ENCODE measurements at regions not wholly inside any gene's neighbourhood (a gene's known extent, or its start where the extent isn't known, plus 50 kb on each side); places are given as distances from the start of the nearest gene placed in this dataset.

- no peak for TF ChIP-seq CREM (CRISPR knock-in tag; IDR thresholded peaks at IDR 0.05)
- TF ChIP-seq SMAD3 (CRISPR knock-in tag; IDR thresholded peaks at IDR 0.05; ENCODE audit: borderline replicate concordance): no peak
- TF ChIP-seq ZNF425 (CRISPR knock-in tag; conservative IDR thresholded peaks at IDR 0.05): no peak
- no peak for TF ChIP-seq E2F5 (CRISPR knock-in tag; IDR thresholded peaks at IDR 0.05)
- no peak for TF ChIP-seq ESRRA (CRISPR knock-in tag; IDR thresholded peaks at IDR 0.05; ENCODE audit: borderline replicate concordance)
- TF ChIP-seq ZSCAN18 (CRISPR knock-in tag; IDR thresholded peaks at IDR 0.05): no peak
- TF ChIP-seq ZNF423 (CRISPR knock-in tag; IDR thresholded peaks at IDR 0.05): no peak
These were observed 373.2 kb downstream of the NPIPA8 start (continued) for GRCh38 chr16:17963185-17963836.

- Mint-ChIP-seq H3K27ac (no peak overlapping the region), H3K36me3 (peaks cover 9% of the 10 kb centered on the region), H3K9me3 (peaks cover 34% of the 10 kb centered on the region), H3K27me3 (ENCODE audit: low read depth) (peaks cover 3% of the 10 kb centered on the region; the same call in 1 of the 2 replicates), H3K4me3 (no peak overlapping the region), H3K4me1 (peaks cover 15% of the 10 kb centered on the region)
- CTCF ChIA-PET: no interaction called here
- no peak for DNase-seq (ENCODE audit: low spot score)
- ATAC-seq: no peak
- POLR2A ChIA-PET: no interaction called here
- TF ChIP-seq ATF2 (CRISPR knock-in tag; IDR thresholded peaks at IDR 0.05; ENCODE audit: borderline replicate concordance, low read depth): no peak
- TF ChIP-seq RELA (CRISPR knock-in tag; IDR thresholded peaks at IDR 0.05; ENCODE audit: borderline replicate concordance): no peak
- TF ChIP-seq ESRRA (CRISPR knock-in tag; IDR thresholded peaks at IDR 0.05; ENCODE audit: borderline replicate concordance): no peak
- no peak for TF ChIP-seq USF1 (CRISPR knock-in tag; IDR thresholded peaks at IDR 0.05)
- TF ChIP-seq ZNF396 (CRISPR knock-in tag; IDR thresholded peaks at IDR 0.05; ENCODE audit: borderline replicate concordance): no peak
- TF ChIP-seq CBFB (CRISPR knock-in tag; IDR thresholded peaks at IDR 0.05; ENCODE audit: low read depth): no peak
- no peak for TF ChIP-seq NR3C1 (CRISPR knock-in tag; conservative IDR thresholded peaks at IDR 0.05; ENCODE audit: low read depth)
- TF ChIP-seq ZNF425 (CRISPR knock-in tag; conservative IDR thresholded peaks at IDR 0.05): no peak
- no peak for TF ChIP-seq SMAD3 (CRISPR knock-in tag; IDR thresholded peaks at IDR 0.05; ENCODE audit: borderline replicate concordance)
- no peak for TF ChIP-seq ELF4 (CRISPR knock-in tag; IDR thresholded peaks at IDR 0.05; ENCODE audit: low read depth)
- TF ChIP-seq TEAD1 (CRISPR knock-in tag; IDR thresholded peaks at IDR 0.05): no peak
These were observed 373.8 kb downstream of the NPIPA8 start for GRCh38 chr16:17962726-17963125.

Measured in WTC11 (cell line).